Astrocyte of the cerebellum (primary cell): ENCODE measurements at regions not wholly inside any gene's neighbourhood (a gene's known extent, or its start where the extent isn't known, plus 50 kb on each side); places are given as distances from the start of the nearest gene placed in this dataset.

Source experiments
- DNase-seq: peaks from one replicate; pipeline ENCODE4 v3.0.0-alpha.2; 2011; ENCODE audit warnings: low read depth
- H3K4me3 ChIP-seq: 2 replicates; pipeline ENCODE4 v1.5.1; 2011; ENCODE audit warnings: mild to moderate bottlenecking, low read depth, low read length, moderate library complexity
- in situ Hi-C: cut with HindIII; loops from 2 replicates; pipeline ENCODE4 v1.10.0; 2017; ENCODE audit warnings: low sequenced_read_pairs
- TF ChIP-seq, protein P1 (sequence below): IDR thresholded peaks from 2 replicates; pipeline ENCODE4 v1.5.1; 2012; ENCODE audit warnings: low read length, low read depth, moderate library complexity, mild to moderate bottlenecking; ENCODE audit errors: missing control alignments

DNA sequence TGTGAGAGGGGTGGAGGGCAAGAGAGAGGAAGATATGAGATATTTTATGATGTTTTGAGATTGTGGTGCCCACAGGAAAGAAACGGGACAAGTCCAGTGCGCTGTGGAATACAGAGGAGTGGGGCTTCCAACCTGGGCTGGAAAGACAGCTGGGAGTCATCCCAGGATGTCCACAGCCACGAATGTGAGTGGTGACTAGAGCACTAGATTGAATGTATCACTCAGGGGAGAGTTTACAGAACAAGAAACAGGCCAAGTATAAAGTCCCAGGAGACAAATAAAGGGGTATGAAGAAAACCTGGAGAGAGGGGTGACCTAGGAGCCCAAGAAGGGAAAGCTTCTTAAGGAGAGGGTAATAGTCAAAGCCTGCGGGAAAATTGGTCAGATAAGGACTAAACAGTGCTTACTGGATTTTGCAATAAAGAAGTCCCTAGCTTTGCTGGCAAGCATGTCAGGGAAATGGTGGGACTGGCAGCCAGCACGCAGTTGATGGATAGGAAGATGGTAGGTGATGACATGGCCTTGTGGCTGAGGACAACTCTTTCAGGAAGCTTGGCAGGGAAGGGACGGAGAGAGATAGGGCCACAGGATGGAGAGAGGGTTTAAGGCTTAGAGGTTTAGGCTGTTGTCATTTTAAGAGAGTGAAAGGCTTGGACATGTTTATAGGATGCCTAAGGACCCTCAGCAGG is 114.5 kb downstream of the AXIN2 start:
- no peak for DNase-seq
- in situ Hi-C loops, result no loop called here
- TF ChIP-seq, protein P1, sequence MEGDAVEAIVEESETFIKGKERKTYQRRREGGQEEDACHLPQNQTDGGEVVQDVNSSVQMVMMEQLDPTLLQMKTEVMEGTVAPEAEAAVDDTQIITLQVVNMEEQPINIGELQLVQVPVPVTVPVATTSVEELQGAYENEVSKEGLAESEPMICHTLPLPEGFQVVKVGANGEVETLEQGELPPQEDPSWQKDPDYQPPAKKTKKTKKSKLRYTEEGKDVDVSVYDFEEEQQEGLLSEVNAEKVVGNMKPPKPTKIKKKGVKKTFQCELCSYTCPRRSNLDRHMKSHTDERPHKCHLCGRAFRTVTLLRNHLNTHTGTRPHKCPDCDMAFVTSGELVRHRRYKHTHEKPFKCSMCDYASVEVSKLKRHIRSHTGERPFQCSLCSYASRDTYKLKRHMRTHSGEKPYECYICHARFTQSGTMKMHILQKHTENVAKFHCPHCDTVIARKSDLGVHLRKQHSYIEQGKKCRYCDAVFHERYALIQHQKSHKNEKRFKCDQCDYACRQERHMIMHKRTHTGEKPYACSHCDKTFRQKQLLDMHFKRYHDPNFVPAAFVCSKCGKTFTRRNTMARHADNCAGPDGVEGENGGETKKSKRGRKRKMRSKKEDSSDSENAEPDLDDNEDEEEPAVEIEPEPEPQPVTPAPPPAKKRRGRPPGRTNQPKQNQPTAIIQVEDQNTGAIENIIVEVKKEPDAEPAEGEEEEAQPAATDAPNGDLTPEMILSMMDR, result no peak
- H3K4me3 ChIP-seq, result no peak overlapping the region

DNA sequence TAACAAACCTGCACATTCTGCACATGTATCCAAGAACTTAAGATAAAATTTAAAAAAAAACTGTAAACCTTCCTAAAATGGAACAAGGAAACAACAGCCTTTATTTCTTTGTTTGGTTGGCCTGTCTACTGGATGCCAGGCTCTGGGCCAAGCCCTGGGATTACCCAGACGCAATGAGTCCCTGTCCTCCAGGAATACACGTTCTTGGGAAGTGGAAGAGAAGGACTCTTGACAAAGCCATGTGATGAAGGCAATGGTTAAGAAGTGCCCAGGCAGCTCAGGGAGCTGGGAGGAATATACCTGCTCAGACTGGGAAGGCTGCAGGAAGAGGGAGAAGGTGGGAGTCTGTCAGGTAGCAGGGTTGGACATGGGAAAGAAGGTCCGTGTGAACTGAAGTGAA is 115.4 kb downstream of the AXIN2 start:
- in situ Hi-C loops, result no loop called here
- no peak for DNase-seq
- H3K4me3 ChIP-seq, result no peak overlapping the region
- TF ChIP-seq, protein P1, result no peak

DNA sequence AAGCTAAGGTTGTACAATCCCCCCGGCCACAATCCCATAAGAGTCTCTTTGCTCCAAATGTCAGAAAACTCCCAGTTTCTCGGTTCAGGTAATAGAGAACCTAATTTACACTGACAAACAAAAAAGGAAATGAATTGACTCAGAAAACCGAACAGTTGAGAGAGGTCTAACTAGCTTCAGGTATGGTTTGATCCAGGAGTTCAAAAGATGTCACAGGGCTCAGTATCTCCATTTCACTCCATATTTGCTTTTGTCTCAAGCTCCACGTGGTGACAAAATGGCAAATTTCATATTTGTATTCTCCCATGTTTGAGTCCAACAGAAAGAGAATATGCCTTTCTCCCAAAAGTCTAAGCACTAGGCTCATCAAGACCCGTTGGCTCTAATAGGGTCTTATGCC is 117.4 kb downstream of the AXIN2 start:
- H3K4me3 ChIP-seq, result no peak overlapping the region
- no peak for DNase-seq
- in situ Hi-C loops, result no loop called here
- TF ChIP-seq, protein P1, result no peak

DNA sequence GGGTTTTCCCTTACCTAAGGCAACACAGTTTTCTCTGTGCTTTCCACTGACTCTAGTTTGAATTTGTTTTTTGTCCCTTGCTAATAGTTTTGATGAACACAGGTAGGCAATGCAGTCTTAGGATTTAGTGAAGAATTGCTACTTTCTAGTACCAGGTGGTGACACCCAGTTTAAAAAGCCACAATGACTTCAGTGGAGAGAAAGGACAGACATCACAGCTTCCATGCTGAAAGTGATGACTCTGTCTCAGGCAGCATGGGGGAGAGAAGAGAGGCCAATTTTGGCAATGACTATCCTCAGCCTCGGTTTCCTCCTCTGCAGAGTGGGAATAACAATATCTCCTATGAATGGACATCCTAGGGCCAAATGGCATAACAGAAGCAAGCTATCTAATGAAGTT is 118.8 kb downstream of the AXIN2 start:
- in situ Hi-C loops, result no loop called here
- TF ChIP-seq, protein P1, result no peak
- no peak overlapping the region for H3K4me3 ChIP-seq
- DNase-seq, result no peak

DNA sequence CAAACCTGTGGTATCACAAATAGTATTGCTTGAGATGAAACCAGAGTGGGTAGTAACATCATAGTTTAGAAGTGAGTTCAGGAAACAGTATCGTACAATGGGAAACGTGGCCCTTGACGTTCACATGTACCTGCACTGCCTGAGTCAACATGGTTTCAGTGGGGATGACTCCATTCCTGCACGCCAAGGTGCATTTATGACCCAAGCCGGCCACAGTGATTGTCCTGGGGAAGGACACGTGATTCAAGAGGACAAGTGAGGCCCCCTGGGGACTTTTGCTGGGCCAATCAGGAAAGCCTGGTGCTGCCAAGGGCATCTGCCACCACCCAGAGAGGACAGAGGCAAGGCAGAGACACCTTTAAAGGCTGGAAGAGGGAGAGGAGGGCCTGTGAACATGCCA is 119.2 kb downstream of the AXIN2 start:
- in situ Hi-C loops, result no loop called here
- DNase-seq, result no peak
- H3K4me3 ChIP-seq, result no peak overlapping the region
- TF ChIP-seq, protein P1, result no peak

DNA sequence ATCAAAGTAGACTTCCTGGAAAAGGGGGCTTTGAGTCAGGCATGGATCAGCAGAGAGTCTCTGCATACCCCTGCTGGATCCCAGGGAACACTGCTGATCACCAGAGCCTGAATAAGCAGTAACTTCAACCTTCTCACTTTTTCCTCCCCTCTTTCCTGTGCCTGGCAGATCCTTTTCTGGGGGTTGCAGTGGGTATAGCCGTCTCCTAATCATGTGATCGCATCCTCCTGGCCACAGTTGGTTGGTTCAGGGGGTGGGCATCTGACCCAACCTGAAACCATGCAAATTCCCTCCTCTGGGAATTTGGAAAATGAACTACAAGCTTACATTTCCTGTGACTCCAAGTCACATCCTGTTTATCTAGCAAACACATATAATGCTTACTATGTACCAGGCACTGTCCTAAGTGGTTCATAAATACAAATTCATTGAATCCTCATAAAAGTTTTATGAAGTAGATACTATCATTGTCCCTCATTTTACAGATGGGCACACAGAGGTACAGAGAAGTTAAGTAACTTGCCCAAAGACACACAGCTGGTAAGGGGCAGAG is 120.3 kb downstream of the AXIN2 start:
- no peak overlapping the region for H3K4me3 ChIP-seq
- in situ Hi-C loops, result no loop called here
- TF ChIP-seq, protein P1, result no peak
- DNase-seq, result no peak
